Thymus (tissue), 11 donors: ENCODE measurements at regions not wholly inside any gene's neighbourhood (a gene's known extent, or its start where the extent isn't known, plus 50 kb on each side); places are given as distances from the start of the nearest gene placed in this dataset.

Source experiments
- DNase-seq, 9 donors: peaks; one replicate each; pipeline ENCODE4 v3.0.0-alpha.2; 2013; ENCODE audit warnings: low spot score in 9 of 9, low read depth in 6 of 9, missing footprints in 1 of 9
- H3K27ac ChIP-seq, 2 donors: one replicate each; pipeline ENCODE4 v1.5.1; 2013; ENCODE audit warnings: control low read depth in 1 of 2, low read depth in 1 of 2, low read length in 1 of 2, mild to moderate bottlenecking in 1 of 2, moderate library complexity in 1 of 2
- H3K27me3 ChIP-seq, 2 donors: one replicate each; pipeline ENCODE4 v1.5.1; 2013; ENCODE audit warnings: low read length in 1 of 2; ENCODE audit not compliant: control insufficient read depth in 2 of 2, insufficient read depth in 1 of 2
- H3K36me3 ChIP-seq, 2 donors: one replicate each; pipeline ENCODE4 v1.5.1; 2013; ENCODE audit warnings: low read length in 1 of 2, mild to moderate bottlenecking in 1 of 2, moderate library complexity in 1 of 2; ENCODE audit not compliant: control insufficient read depth in 2 of 2, insufficient read depth in 2 of 2
- H3K4me1 ChIP-seq, 2 donors: one replicate each; pipeline ENCODE4 v1.5.1; 2013; ENCODE audit warnings: low read length in 2 of 2; ENCODE audit not compliant: control insufficient read depth in 2 of 2, insufficient read depth in 2 of 2
- H3K4me3 ChIP-seq, 2 donors: one replicate each; pipeline ENCODE4 v1.5.1; 2013; ENCODE audit warnings: low read length in 2 of 2, control low read depth in 1 of 2, mild to moderate bottlenecking in 1 of 2
- H3K9me3 ChIP-seq, 2 donors: one replicate each; pipeline ENCODE4 v1.5.1; 2013; ENCODE audit warnings: low read length in 1 of 2, mild to moderate bottlenecking in 1 of 2; ENCODE audit not compliant: control insufficient read depth in 2 of 2, insufficient read depth in 1 of 2
- WGBS: extraction: QIAGEN DNeasy Blood & Tissue Kit; methylation state at CpG from one replicate; pipeline ENCODE4 v1.1.7; 2013; 5-methylcytosine and 5-hydroxymethylcytosine counted together
- donor health status: healthy.

- no peak overlapping the region for H3K27ac ChIP-seq
- no peaks in the 10 kb centered on the region for H3K36me3 ChIP-seq
- 69% methylated on average over 3 of the region's 3 CpGs for WGBS
- no peaks in the 10 kb centered on the region for H3K27me3 ChIP-seq
- no peaks in the 10 kb centered on the region for H3K9me3 ChIP-seq
- H3K4me1 ChIP-seq = peaks cover 0 to 3% of the 10 kb centered on the region in 2 donors
- DNase-seq = no peak
- no peak overlapping the region for H3K4me3 ChIP-seq
Observed at GRCh38 chr1:87950369-87950768, 621.7 kb downstream of the LMO4 start.

GRCh38 chr1:87951409-87951808, 622.7 kb downstream of the LMO4 start:
- Histone ChIP-seq H3K27ac (no peak overlapping the region), H3K4me3 (no peak overlapping the region), H3K9me3 (no peaks in the 10 kb centered on the region), H3K4me1 (peaks cover 0 to 3% of the 10 kb centered on the region in 2 donors), H3K27me3 (no peaks in the 10 kb centered on the region), H3K36me3 (no peaks in the 10 kb centered on the region)
- no peak for DNase-seq
- 93% methylated on average over 2 of the region's 2 CpGs for WGBS

DNA sequence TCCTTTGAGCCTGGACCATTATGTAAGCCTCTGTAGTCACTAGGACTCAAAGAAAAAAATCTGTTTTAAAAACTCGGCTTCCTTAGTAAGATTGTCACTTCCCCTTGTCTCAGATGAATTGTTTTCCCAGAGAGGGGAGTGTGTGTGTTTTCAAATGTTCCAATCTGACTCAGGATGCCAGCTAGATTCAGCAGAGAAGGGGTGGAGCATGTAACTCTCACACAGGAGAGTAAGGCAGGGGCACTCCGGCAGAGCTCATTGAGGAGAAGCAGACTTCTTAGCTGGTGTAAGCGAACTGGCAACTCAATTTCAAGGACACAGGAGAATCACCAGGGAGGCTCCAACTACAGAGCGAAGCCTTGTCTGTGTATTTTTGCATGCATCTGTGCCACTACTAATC, 623.2 kb downstream of the LMO4 start:
- peaks cover 0 to 3% of the 10 kb centered on the region in 2 donors for H3K4me1 ChIP-seq
- no peak overlapping the region for H3K4me3 ChIP-seq
- H3K36me3 ChIP-seq = no peaks in the 10 kb centered on the region
- H3K27me3 ChIP-seq = no peaks in the 10 kb centered on the region
- WGBS = 54% methylated on average over 4 of the region's 4 CpGs
- no peak overlapping the region for H3K27ac ChIP-seq
- no peaks in the 10 kb centered on the region for H3K9me3 ChIP-seq
- no peak for DNase-seq

GRCh38 chr1:87953121-87953520, 624.4 kb downstream of the LMO4 start:
- no peak overlapping the region for H3K27ac ChIP-seq
- no peak for DNase-seq
- peaks cover 0 to 3% of the 10 kb centered on the region in 2 donors for H3K4me1 ChIP-seq
- H3K4me3 ChIP-seq = no peak overlapping the region
- 94% methylated on average over 3 of the region's 3 CpGs for WGBS
- no peaks in the 10 kb centered on the region for H3K36me3 ChIP-seq
- H3K9me3 ChIP-seq = no peaks in the 10 kb centered on the region
- H3K27me3 ChIP-seq = no peaks in the 10 kb centered on the region

DNA sequence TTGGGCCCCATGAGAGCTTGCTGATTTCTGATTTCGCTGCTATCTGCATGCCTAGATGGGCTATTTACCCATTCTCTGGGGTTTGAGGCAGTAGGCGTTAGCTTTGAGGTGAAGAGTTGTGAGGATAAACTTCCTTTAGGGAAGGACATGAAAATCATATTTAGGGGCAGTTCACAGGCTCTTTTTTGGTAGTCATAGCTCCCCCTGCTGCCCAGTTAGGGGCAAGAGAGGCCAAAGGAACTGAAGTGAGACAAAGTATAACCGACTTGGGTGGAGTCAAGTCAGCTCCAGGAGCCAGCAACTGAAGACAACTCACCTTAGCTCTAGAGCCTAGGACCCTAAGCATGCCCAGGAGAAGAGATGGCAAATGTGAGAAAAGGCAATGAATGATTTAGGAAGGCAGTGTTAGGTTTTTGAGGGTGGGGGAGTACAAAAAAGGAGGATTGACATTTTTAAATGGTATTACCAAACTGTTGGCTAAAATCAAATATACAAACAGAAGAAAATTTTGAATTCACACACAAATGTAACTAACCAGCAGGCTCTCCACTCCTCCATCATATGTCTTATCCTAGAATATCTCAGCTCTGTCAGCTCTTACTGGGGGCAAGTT, 625.2 kb downstream of the LMO4 start:
- no peaks in the 10 kb centered on the region for H3K27me3 ChIP-seq
- peaks cover 0 to 3% of the 10 kb centered on the region in 2 donors for H3K4me1 ChIP-seq
- H3K27ac ChIP-seq = no peak overlapping the region
- DNase-seq = peak; percentile 30 to 85 (median 54)
- H3K36me3 ChIP-seq = no peaks in the 10 kb centered on the region
- no peaks in the 10 kb centered on the region for H3K9me3 ChIP-seq
- 13% methylated on average over 3 of the region's 3 CpGs for WGBS
- H3K4me3 ChIP-seq = no peak overlapping the region

DNA sequence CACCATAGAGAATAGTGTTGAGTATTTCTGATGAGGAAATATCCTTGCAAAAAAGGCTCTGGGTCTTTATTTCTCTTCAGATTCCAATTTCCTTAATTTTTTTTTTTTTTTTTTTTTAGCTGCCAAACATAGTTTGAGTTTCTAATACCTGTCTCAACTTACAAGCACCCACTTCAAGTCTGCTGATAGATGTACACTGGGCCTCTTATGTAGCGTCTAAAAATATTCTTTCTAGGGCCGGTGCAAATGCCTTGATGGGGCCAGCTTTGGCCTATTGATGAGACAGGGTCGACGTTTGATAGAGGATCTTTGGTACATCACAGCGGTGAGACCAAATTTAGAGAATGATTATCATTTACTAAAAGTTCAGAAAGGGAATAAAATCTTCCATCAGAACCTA, 626.4 kb downstream of the LMO4 start:
- peaks cover 0 to 3% of the 10 kb centered on the region in 2 donors for H3K4me1 ChIP-seq
- no peaks in the 10 kb centered on the region for H3K27me3 ChIP-seq
- WGBS = 97% methylated on average over 5 of the region's 5 CpGs
- no peak overlapping the region for H3K27ac ChIP-seq
- no peak for DNase-seq
- H3K9me3 ChIP-seq = no peaks in the 10 kb centered on the region
- no peaks in the 10 kb centered on the region for H3K36me3 ChIP-seq
- no peak overlapping the region for H3K4me3 ChIP-seq

DNA sequence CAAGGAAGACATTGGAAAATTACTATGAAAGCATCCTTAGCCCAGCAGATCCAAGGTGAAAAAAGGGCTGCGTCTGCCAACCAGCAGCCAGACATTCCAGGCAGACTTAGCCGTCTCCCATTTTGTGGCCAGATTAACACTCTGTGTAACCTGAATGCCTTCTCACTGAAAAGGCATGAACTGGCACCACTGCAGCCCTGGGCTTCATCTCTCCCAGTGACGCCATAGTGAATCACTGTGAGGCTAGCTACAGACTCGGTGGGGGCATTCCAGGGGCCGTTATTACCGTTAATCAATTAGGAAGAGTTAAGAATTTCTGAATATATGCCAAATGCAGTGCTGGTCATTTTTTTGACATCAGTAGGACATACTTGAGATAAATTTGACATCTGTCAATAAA, 627.4 kb downstream of the LMO4 start:
- Histone ChIP-seq H3K4me3 (no peak overlapping the region), H3K27me3 (no peaks in the 10 kb centered on the region), H3K4me1 (peaks cover 0 to 3% of the 10 kb centered on the region in 2 donors), H3K36me3 (no peaks in the 10 kb centered on the region), H3K9me3 (no peaks in the 10 kb centered on the region), H3K27ac (no peak overlapping the region)
- WGBS = 94% methylated on average over 6 of the region's 6 CpGs
- no peak for DNase-seq

DNA sequence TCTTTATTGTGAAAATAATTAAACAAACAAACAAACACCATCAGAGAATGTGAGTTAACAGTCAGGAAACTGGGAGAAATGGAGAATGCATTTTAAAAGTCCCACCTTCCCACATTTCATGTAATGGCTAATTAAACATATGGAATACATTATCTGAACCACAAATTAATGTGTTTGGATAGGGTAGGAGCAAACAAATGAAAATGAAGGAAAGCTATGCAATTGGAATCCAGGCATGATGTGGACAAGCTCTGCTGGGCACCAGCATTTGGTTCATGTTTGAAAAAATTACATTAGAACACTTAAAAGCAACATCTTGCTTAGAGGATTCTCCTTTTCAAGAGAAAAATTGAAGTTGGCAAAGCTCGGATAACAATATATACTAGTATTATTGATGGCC, 628.1 kb downstream of the LMO4 start:
- H3K36me3 ChIP-seq = no peaks in the 10 kb centered on the region
- no peaks in the 10 kb centered on the region for H3K9me3 ChIP-seq
- WGBS = 97% methylated on average over 1 of the region's 1 CpG
- no peak overlapping the region for H3K27ac ChIP-seq
- no peak overlapping the region for H3K4me3 ChIP-seq
- no peak for DNase-seq
- H3K4me1 ChIP-seq = peaks cover 0 to 3% of the 10 kb centered on the region in 2 donors
- no peaks in the 10 kb centered on the region for H3K27me3 ChIP-seq

DNA sequence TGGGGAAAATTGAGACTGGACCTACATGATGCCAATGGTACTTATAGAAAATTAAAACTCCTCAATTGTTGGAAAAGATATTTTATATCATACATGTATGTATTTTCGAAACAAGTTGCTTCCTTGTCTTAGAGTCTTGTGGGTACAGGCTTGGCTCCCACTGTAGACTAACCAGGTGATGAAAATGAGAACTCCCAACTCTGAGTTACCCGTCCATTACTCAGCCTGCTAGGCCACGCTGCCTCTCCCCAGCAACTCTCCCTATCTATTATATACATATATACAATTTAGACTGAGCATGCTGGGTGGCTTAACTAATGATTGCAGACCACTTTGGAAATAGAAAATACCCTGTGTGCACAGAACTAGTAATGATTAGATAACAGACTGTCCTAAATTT, 628.7 kb downstream of the LMO4 start:
- H3K9me3 ChIP-seq = no peaks in the 10 kb centered on the region
- H3K27me3 ChIP-seq = no peaks in the 10 kb centered on the region
- no peak overlapping the region for H3K27ac ChIP-seq
- DNase-seq = no peak
- H3K4me1 ChIP-seq = peaks cover 0 to 3% of the 10 kb centered on the region in 2 donors
- no peak overlapping the region for H3K4me3 ChIP-seq
- no peaks in the 10 kb centered on the region for H3K36me3 ChIP-seq
- WGBS = 93% methylated on average over 3 of the region's 3 CpGs
